Lower leg skin (tissue), 4 donors: ENCODE measurements at regions not wholly inside any gene's neighbourhood (a gene's known extent, or its start where the extent isn't known, plus 50 kb on each side); places are given as distances from the start of the nearest gene placed in this dataset.

ENCODE experiments used
- DNase-seq, 2 donors: peaks; one replicate each; pipeline ENCODE4 v3.0.0-alpha.2; 2019; ENCODE audit warnings: low spot score in 2 of 2
- H3K4me3 ChIP-seq: fragments of 200-600 bp; sonication (generic); 2 replicates; pipeline ENCODE4 v1.5.1; 2017; ENCODE audit warnings: mild to moderate bottlenecking, low read depth; ENCODE audit not compliant: poor library complexity, severe bottlenecking
- CTCF ChIP-seq, 3 donors: fragments of 450-650 bp; IDR thresholded peaks; one replicate each; pipeline ENCODE4 v1.5.1; 2016; ENCODE audit warnings: antibody characterized with exemption in 3 of 3, mild to moderate bottlenecking in 3 of 3, moderate library complexity in 2 of 3
- POLR2A ChIP-seq, 2 donors: fragments of 450-650 bp; IDR thresholded peaks; one replicate each; pipeline ENCODE4 v1.6.1; 2016 to 2017; ENCODE audit warnings: antibody characterized with exemption in 2 of 2, mild to moderate bottlenecking in 1 of 2, moderate library complexity in 1 of 2
- WGBS, 2 donors: methylation state at CpG; one replicate each; pipeline ENCODE4 v1.1.5; 2018; 5-methylcytosine and 5-hydroxymethylcytosine counted together
- intact Hi-C: fragments of 100-400 bp; cut with DNase I; formaldehyde crosslinking; loops from one replicate; pipeline ENCODE4 v1.15.0; 2023; ENCODE audit warnings: low total_unique reads

GRCh38 chr6:77178821-77179220 is 284.5 kb downstream of the HTR1B start:
- no peak overlapping the region for H3K4me3 ChIP-seq
- no peak for TF ChIP-seq CTCF (IDR thresholded peaks at IDR 0.05)
- no peak for TF ChIP-seq POLR2A (IDR thresholded peaks at IDR 0.05)
- intact Hi-C loops, result loop anchor here (5.0 kb wide), 1 partner anchor 1598 kb away; no protein-coding TSS in a partner anchor
- DNase-seq, result no peak
- WGBS, 2 donors, result 54 to 59% methylated on average over 2 of the region's 2 CpGs

GRCh38 chr6:77177470-77177869 is 285.8 kb downstream of the HTR1B start:
- DNase-seq, result no peak
- intact Hi-C loops, result loop anchor here (5.0 kb wide), 1 partner anchor 1600 kb away; no protein-coding TSS in a partner anchor
- H3K4me3 ChIP-seq, result no peak overlapping the region
- no peak for TF ChIP-seq POLR2A (IDR thresholded peaks at IDR 0.05)
- TF ChIP-seq CTCF (IDR thresholded peaks at IDR 0.05), result no peak

GRCh38 chr6:77173472-77174074 is 289.7 kb downstream of the HTR1B start:
- no peak overlapping the region for H3K4me3 ChIP-seq
- intact Hi-C loops, result no loop called here
- DNase-seq, result no peak
- TF ChIP-seq CTCF (IDR thresholded peaks at IDR 0.05) (no peak), POLR2A (IDR thresholded peaks at IDR 0.05) (no peak)
- WGBS, 2 donors, result 81% methylated on average over 7 of the region's 7 CpGs

- DNase-seq, result no peak
- 91 to 94% methylated on average over 6 of the region's 6 CpGs for WGBS, 2 donors
- intact Hi-C loops, result no loop called here
- no peak overlapping the region for H3K4me3 ChIP-seq
- TF ChIP-seq POLR2A (IDR thresholded peaks at IDR 0.05), result no peak
- no peak for TF ChIP-seq CTCF (IDR thresholded peaks at IDR 0.05)
These were observed 290.7 kb downstream of the HTR1B start for GRCh38 chr6:77172578-77172977.

GRCh38 chr6:77159730-77160129 is 303.6 kb downstream of the HTR1B start:
- TF ChIP-seq POLR2A (IDR thresholded peaks at IDR 0.05) (no peak), CTCF (IDR thresholded peaks at IDR 0.05) (no peak)
- intact Hi-C loops, result no loop called here
- H3K4me3 ChIP-seq, result no peak overlapping the region
- no peak for DNase-seq

- TF ChIP-seq CTCF (IDR thresholded peaks at IDR 0.05), result no peak
- no peak for TF ChIP-seq POLR2A (IDR thresholded peaks at IDR 0.05)
- intact Hi-C loops, result no loop called here
- no peak for DNase-seq
- no peak overlapping the region for H3K4me3 ChIP-seq
- 67 to 72% methylated on average over 4 of the region's 4 CpGs for WGBS, 2 donors
These were observed 312.1 kb downstream of the HTR1B start for GRCh38 chr6:77151241-77151640.
